ENCODE measurements at regions not wholly inside any gene's neighbourhood (a gene's known extent, or its start where the extent isn't known, plus 50 kb on each side); places are given as distances from the start of the nearest gene placed in this dataset.

DNA sequence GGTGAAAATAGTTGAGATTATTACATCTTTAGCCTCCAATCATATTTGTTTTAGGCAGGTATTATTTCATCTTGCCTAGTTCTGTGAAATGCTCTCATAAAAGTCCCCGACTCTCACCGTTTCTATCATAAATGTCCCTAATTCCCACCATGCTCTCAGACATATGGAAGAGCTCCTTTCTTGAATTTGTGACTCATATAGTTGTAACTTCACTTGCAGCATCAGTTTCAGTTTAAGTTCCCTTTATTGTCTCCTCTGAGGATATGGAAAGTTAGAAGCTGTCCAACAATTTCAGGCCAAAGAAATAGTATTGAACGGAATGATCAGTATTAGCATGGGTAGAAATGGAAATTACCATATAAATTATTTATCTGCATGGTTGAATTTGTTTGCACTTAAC is 187.5 kb upstream of the NR4A3 start:
- TF ChIP-seq ZNF792 (CRISPR knock-in tag; IDR thresholded peaks at IDR 0.05) (no peak), ZKSCAN8 (CRISPR knock-in tag; IDR thresholded peaks at IDR 0.05; ENCODE audit: borderline replicate concordance) (no peak), PCBP1 (IDR thresholded peaks at IDR 0.05; ENCODE audit: borderline replicate concordance, low read depth, low read length) (no peak), ZNF674 (CRISPR knock-in tag; IDR thresholded peaks at IDR 0.05; ENCODE audit: low read depth) (no peak), ZNF616 (CRISPR knock-in tag; IDR thresholded peaks at IDR 0.05; ENCODE audit: low read depth) (no peak), HOXA7 (CRISPR knock-in tag; IDR thresholded peaks at IDR 0.05) (no peak)
- TF ChIP-seq, protein P1, sequence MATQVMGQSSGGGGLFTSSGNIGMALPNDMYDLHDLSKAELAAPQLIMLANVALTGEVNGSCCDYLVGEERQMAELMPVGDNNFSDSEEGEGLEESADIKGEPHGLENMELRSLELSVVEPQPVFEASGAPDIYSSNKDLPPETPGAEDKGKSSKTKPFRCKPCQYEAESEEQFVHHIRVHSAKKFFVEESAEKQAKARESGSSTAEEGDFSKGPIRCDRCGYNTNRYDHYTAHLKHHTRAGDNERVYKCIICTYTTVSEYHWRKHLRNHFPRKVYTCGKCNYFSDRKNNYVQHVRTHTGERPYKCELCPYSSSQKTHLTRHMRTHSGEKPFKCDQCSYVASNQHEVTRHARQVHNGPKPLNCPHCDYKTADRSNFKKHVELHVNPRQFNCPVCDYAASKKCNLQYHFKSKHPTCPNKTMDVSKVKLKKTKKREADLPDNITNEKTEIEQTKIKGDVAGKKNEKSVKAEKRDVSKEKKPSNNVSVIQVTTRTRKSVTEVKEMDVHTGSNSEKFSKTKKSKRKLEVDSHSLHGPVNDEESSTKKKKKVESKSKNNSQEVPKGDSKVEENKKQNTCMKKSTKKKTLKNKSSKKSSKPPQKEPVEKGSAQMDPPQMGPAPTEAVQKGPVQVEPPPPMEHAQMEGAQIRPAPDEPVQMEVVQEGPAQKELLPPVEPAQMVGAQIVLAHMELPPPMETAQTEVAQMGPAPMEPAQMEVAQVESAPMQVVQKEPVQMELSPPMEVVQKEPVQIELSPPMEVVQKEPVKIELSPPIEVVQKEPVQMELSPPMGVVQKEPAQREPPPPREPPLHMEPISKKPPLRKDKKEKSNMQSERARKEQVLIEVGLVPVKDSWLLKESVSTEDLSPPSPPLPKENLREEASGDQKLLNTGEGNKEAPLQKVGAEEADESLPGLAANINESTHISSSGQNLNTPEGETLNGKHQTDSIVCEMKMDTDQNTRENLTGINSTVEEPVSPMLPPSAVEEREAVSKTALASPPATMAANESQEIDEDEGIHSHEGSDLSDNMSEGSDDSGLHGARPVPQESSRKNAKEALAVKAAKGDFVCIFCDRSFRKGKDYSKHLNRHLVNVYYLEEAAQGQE (IDR thresholded peaks at IDR 0.05; ENCODE audit: borderline replicate concordance in 1 of 2, low read depth in 1 of 2, low read length in 2 of 2), result no peak
- TF ChIP-seq, protein P2, sequence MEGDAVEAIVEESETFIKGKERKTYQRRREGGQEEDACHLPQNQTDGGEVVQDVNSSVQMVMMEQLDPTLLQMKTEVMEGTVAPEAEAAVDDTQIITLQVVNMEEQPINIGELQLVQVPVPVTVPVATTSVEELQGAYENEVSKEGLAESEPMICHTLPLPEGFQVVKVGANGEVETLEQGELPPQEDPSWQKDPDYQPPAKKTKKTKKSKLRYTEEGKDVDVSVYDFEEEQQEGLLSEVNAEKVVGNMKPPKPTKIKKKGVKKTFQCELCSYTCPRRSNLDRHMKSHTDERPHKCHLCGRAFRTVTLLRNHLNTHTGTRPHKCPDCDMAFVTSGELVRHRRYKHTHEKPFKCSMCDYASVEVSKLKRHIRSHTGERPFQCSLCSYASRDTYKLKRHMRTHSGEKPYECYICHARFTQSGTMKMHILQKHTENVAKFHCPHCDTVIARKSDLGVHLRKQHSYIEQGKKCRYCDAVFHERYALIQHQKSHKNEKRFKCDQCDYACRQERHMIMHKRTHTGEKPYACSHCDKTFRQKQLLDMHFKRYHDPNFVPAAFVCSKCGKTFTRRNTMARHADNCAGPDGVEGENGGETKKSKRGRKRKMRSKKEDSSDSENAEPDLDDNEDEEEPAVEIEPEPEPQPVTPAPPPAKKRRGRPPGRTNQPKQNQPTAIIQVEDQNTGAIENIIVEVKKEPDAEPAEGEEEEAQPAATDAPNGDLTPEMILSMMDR (CRISPR knock-in tag; IDR thresholded peaks at IDR 0.05), result no peak
- TF ChIP-seq, protein P3, sequence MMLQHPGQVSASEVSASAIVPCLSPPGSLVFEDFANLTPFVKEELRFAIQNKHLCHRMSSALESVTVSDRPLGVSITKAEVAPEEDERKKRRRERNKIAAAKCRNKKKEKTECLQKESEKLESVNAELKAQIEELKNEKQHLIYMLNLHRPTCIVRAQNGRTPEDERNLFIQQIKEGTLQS (CRISPR knock-in tag; IDR thresholded peaks at IDR 0.05), result no peak
- TF ChIP-seq, protein P4, sequence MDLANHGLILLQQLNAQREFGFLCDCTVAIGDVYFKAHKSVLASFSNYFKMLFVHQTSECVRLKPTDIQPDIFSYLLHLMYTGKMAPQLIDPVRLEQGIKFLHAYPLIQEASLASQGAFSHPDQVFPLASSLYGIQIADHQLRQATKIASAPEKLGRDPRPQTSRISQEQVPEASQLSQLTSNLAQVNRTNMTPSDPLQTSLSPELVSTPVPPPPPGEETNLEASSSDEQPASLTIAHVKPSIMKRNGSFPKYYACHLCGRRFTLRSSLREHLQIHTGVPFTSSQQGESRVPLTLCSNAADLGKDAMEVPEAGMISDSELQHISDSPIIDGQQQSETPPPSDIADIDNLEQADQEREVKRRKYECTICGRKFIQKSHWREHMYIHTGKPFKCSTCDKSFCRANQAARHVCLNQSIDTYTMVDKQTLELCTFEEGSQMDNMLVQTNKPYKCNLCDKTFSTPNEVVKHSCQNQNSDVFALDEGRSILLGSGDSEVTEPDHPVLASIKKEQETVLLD (CRISPR knock-in tag; IDR thresholded peaks at IDR 0.05; ENCODE audit: low read depth), result no peak
- TF ChIP-seq, protein P5, sequence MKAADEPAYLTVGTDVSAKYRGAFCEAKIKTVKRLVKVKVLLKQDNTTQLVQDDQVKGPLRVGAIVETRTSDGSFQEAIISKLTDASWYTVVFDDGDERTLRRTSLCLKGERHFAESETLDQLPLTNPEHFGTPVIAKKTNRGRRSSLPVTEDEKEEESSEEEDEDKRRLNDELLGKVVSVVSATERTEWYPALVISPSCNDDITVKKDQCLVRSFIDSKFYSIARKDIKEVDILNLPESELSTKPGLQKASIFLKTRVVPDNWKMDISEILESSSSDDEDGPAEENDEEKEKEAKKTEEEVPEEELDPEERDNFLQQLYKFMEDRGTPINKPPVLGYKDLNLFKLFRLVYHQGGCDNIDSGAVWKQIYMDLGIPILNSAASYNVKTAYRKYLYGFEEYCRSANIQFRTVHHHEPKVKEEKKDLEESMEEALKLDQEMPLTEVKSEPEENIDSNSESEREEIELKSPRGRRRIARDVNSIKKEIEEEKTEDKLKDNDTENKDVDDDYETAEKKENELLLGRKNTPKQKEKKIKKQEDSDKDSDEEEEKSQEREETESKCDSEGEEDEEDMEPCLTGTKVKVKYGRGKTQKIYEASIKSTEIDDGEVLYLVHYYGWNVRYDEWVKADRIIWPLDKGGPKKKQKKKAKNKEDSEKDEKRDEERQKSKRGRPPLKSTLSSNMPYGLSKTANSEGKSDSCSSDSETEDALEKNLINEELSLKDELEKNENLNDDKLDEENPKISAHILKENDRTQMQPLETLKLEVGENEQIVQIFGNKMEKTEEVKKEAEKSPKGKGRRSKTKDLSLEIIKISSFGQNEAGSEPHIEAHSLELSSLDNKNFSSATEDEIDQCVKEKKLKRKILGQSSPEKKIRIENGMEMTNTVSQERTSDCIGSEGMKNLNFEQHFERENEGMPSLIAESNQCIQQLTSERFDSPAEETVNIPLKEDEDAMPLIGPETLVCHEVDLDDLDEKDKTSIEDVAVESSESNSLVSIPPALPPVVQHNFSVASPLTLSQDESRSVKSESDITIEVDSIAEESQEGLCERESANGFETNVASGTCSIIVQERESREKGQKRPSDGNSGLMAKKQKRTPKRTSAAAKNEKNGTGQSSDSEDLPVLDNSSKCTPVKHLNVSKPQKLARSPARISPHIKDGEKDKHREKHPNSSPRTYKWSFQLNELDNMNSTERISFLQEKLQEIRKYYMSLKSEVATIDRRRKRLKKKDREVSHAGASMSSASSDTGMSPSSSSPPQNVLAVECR (CRISPR knock-in tag; IDR thresholded peaks at IDR 0.05; ENCODE audit: borderline replicate concordance), result no peak
